Keratinocyte (primary cell): ENCODE measurements at regions not wholly inside any gene's neighbourhood (a gene's known extent, or its start where the extent isn't known, plus 50 kb on each side); places are given as distances from the start of the nearest gene placed in this dataset.

Source experiments
- CTCF ChIP-seq, 3 experiments: IDR thresholded peaks in 1 of 3; conservative IDR thresholded peaks in 1 of 3; optimal IDR thresholded peaks in 1 of 3; 2 replicates in 2 of 3; 3 replicates in 1 of 3; pipeline versions ENCODE3 to v1.5.1; 2011; ENCODE audit warnings: low read length in 3 of 3, mild to moderate bottlenecking in 3 of 3, moderate library complexity in 2 of 3, control low read depth in 1 of 3, inconsistent platforms in 1 of 3; ENCODE audit not compliant: insufficient read depth in 2 of 3; ENCODE audit errors: extremely low read depth in 1 of 3
- EZH2 ChIP-seq: IDR thresholded peaks from one replicate; pipeline ENCODE4 v1.6.1; 2012; ENCODE audit warnings: inconsistent platforms, mild to moderate bottlenecking, low read length, moderate library complexity

- no peak for TF ChIP-seq CTCF (optimal IDR thresholded peaks at IDR 0.05 in 1 of 3, IDR thresholded peaks at IDR 0.05 in 1 of 3, conservative IDR thresholded peaks at IDR 0.05 in 1 of 3; ENCODE audit: extremely low read depth in 1 of 3, insufficient read depth in 2 of 3, low read length in 3 of 3)
- TF ChIP-seq EZH2: no peak
These were observed 277.3 kb downstream of the CDH9 start for GRCh38 chr5:26761045-26761444.
